DMS53 treated with DMSO at 0.1 percent for 48 hours (cell line): ENCODE measurements at regions not wholly inside any gene's neighbourhood (a gene's known extent, or its start where the extent isn't known, plus 50 kb on each side); places are given as distances from the start of the nearest gene placed in this dataset.

Source experiments
- DNase-seq: peaks from one replicate; lab custom pipeline; 2025; ENCODE audit not compliant: unreplicated experiment; lab: John Stamatoyannopoulos, UW

DNA sequence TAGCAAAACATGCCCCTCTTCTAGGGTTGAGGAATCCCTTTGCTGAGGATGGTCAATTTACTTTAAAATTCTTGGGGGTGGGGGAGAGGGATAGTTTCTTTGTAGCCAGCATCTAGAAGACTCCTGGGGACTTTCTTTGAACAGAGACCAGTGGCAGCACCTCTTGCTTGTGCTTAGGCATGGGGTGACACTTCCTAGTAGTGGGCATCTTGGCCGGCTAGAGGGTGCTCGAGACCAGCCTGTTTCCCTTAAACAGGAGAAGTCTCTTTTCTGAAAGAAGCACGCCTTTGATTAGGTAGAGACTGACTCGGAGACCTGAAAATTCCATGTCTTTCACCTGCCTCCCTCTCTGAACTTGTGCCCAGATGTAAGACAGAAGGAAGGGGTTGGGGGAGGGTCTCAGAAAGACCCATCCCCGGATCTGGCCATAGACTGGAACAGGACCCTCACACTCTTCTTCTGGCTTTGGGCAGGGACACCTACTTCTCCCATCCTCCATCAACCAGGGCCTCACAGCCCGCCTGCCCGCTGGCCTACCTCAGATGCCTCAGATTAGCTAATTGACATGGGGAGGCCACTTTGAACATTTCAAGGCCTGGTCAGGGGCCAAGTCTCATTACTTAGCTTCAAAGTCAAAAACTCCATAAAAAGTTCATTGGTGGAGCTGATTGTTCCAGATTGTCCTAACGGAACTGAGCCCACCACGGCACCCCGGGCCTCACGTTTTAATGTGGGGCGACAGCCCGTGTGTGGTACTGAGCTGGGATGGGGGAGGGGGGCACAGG, 172.2 kb downstream of the CDC5L start:
- no peak for DNase-seq

DNA sequence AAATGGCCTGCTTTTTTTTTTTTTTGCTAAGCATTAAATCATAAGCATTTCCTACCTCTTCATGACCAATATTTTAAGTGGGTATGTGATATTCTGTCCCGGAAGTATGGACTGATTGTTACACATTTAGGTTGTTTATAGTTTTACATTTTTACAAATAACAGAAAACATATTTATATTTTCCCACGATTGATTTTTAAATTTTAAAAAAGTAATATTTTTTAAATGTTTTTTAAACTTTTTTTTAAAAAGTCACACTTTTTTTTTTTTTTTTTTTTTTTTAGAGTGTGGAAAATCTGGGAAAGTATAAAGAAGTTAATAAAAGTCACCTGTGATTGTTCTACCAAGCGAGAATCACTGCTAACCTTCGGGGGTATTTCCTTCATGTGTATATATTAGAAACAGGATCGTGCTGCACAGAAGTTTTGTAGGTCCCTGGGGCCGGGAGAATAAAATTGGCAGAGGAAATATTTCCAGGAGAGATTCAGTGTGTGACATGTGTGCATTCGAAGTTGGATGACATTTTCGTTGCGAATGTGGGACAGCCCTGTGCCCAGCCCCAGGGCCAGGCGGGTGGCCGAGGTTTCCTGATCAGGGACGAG, 173.1 kb downstream of the CDC5L start:
- no peak for DNase-seq

DNA sequence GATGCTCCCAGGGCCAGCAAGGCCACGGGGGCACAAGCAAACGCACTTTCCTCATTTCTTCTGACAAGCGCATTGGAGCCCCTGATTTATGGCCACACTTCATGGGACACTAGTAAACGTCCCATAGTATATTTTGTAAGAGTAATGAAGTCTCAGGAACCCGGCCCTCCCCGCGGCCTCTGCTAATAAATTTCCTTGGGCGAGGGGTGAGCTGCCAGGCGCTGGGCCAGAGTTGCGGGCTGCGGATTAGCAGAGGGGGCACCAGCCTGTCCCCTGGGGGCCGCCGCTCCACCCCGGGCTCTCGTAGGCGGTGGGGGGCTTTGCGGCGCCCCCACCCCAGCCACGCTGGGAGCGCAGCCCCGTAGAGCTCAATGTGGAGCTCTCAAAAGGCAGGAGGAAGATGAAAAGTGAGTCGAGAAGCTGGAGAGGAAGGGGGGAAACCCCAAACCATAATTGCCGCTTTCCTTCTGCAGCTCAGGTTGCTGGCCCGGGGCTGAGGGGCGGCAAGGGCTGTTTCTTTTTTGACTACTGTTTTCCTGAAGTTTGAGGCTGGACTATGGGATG, 173.6 kb downstream of the CDC5L start:
- no peak for DNase-seq

DNA sequence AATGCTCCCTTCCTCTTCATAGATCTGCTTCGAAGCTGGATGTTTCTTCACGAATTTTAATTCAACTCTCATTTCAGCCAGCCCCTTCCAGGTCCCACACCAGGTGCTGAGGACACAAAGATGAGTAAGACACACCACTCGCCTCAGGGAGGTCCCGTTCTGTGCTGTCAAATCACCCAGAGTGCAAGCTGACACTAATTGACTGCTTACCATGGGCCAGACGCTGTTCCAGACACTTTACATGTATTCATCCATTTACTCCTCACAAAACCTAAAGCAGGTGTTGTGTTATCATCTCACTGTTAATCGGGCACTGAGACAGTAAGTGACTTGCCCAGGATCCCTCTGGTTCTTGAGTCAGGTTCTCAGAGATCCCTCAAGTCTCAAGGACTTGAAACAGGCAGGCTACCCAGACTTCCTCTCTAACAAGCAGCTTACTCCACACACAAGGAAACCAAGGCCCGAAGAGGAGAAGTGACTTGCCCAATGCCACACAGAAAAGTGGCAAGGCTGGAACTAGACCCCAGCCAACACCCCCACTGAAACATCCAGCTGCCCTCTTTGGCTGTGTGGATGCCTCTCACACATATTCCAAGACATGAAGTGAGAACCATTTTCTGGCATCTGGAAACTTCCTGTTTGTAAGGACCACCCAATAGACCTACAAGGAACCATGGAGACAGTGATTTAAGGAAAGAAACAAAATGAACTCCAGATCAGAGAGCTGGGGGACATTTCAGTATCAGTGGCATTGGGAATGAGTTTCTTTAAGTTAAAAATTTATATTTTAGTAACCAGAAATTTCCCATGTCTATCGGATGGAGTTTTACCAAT, 174.5 kb downstream of the CDC5L start:
- DNase-seq = no peak

DNA sequence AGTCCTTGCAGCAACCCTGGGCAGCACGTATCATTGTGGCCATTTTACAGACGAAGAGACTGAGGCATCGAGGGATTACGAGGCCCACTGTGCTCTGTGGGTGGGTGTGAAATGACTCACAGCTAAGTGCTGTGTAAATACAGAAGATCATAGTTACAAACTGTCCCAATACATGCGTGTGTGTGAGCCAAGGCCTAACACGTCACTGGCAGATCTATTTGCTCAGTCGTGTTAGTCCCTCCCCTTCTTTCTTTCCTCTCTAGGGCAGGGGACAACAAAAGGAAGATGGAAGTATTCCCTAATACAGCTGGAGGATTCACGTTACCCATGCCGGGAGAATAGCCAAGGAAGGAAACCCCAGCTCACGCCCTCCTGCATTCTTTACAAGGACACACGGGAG, 175.9 kb downstream of the CDC5L start:
- DNase-seq = peak; percentile 1

DNA sequence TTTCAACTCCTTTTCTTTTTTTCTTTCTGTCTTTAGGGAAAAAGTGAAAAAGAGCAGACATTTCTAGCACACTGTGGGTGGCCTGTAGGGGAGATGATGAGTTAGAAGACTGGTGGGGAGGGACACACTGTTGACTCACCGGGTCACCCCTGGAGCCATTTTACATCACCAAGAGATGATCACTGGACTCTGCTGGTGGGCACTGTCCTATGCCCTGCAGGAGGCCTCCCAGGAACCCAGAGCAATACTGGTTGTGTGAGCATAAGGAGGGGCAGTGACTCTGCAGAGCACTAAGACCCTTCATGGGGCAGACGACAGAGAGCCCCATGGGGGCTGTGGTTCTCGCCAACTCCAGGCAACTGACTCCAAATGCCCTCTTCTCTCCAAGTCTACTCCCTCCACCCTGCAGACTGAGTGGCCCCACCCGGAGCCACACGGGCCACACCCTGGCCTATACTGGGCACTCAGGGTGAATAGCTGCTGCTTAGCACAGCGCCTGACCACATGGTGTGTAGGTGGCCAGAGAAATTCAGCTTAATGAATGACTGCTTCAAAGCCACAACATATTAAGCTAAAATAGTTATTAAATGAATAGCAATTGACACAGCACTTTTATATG, 177.5 kb downstream of the CDC5L start:
- DNase-seq = no peak

DNA sequence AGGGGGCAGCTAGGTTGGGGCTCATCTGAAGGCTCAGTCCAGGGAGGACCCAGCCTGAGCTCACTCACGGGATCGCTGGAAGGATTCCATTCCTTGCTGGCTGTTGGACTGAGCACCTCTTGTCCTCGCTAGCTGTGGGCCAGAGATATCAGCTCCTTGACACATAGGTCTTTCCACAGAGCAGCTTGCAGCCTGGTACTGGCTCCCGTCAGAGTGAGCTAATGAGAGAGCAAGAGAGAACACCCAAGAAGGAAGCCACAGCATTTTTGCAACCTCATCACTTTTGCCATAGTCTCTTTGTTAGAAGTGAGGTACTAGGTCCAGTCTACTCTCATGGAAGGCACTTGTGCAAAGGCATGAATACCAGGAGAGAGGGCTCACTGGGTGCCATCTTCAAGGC, 179.9 kb downstream of the CDC5L start:
- no peak for DNase-seq

DNA sequence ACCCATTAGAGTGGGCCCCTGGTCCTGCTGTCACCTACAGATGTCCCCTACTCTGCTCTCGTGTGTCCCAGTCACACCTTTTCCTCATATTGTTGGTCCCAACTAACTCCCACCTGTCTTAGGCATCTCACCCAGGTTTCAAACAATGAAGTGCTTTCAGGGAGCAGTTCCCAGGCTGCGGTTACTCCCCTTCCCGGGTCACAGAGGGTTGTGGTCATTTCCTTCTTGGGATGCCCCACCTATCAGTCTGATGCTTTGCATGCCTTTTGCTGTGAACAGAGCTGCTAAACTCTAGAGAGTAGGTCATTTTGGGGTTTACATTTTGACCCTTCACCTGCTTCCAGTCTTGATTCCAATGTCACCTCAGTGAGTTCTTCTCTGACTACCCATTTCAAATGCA, 181.6 kb downstream of the CDC5L start:
- no peak for DNase-seq

DNA sequence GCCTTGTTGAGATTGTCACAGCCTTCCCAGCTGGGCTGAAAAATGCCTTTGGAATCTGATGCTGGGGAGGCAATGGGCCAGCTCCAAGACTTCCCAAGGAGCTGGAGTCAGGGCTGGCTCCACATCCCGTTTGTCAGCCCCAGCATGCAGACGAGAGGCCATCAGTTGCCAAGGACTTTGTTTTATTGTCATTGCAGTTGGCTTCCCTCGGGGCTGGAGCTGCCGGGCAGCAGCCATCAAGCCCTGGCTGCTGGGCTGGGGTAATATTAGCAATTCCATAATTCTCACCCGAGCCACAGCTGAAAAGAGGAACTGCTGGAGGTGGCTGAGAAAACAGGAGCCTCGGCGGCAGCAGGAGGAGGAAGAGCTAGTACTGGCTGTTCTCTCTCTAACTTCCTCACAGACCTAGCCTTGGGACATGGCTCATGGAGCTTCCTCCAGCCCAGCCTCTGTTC, 182.5 kb downstream of the CDC5L start:
- no peak for DNase-seq

DNA sequence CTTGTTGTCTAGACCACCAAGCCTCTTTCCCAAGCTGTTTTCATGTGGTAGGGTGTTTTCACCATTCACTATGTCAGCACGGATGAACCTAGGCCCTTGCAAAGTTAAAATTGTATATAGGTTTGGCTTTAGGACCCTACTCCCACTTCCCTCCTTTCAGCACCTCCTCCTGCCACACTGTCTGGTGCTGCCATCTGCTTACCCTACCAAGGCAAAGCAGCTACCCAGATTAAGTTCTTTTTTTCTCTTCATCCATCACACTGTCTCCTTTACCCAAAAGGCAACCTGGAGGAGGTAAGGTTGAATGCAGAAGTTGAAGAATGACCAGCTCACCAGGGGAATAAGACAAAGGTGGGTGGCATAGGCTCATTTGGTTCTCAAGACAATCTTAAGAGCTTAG, 184.0 kb downstream of the CDC5L start:
- no peak for DNase-seq

DNA sequence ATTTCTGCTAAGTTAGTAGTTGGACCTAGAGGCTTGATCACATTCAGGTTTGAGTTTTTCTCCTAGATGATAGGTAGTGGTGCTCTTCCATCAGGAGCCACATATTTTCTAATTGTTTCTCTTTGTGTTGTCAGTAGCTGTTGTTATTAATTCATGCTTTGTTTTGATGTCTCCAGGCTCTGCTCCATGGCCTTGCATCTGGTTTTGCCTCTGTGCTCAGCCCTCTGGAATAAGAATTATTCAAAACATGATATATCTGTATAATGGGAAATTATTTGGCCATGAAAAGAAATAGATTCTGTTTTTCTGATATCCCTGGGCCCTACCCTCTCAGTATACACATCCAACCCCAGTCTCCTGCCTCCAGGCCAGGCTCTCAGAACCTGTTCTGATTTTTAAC, 184.8 kb downstream of the CDC5L start:
- DNase-seq = no peak

DNA sequence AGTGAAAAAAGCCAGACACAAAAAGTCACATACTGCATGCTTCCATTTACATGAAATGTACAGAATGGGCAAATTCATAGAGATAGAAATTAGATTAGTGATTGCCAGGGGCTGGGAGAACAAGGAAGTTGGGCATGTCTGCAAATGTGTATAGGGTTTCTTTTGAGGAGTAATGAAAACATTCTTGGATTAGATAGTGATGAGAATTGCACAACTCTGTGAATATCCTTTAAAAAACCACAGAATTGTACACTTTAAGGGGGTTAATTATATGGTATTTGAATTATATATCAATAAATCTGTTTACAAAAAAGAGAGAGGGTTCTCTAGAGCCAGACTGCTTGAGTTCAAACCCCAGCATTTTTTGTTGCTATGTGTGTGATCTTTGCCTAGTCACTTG, 188.1 kb downstream of the CDC5L start:
- DNase-seq = no peak

DNA sequence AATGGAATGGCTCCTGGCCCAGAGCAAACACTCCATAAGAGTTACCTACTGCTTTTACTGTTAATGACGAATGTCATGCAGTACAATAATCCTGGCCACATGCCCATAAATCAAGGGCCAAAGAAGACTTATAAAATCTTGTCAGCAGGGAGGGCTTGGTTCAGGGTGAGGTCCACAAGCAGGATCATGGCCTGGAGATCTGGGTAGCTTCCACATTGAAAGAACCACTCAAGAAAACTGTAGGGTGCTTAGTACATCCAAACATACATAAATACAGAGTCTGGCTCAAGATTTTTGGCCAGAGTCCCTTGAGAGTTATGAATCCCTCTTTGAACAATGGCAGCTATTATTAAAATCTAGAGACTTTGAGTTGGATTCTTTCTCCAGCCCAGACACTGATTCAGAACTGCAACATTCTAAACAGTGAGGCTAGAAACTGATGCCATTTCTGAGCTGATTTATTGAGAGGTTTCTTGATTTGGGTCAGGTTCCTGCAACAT, 188.7 kb downstream of the CDC5L start:
- DNase-seq = no peak

DNA sequence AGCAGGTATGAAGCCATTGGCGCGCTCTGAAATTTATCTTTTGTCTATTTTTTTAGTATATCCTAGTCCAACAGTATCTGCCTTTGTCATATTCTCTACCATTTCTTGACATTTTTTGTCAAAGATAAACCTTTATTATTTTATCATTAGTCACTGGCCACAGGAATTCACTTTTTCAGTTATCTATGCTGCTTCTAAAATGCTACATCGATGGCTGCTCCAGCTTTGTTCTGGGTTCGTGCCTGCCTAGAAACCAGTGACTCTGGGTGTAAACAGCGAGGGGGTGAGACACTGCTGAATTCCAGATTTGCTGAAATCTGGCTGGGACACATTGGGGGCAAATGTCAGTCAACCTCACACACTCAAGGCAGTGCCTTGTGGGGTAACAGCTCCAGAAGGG, 193.4 kb downstream of the CDC5L start:
- no peak for DNase-seq

DNA sequence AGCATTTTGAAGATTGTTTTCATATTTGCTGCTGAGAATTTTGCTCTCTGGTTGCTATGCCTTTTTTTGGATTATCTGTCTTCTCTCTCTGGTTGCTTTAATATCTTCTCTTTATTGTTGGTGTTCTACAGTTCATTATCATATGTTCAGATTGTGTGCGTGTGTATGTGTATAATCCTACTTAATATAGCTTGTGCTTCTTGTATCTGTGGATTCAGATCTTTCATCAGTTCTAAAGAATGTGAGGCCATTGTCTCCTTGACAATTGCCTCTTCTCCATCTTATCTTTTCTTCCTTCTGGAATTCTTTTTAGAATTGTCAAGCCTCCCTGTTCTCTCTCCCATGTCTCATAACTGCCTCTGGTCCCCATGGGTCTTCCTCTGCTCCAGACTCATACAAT, 195.4 kb downstream of the CDC5L start:
- DNase-seq = no peak

DNA sequence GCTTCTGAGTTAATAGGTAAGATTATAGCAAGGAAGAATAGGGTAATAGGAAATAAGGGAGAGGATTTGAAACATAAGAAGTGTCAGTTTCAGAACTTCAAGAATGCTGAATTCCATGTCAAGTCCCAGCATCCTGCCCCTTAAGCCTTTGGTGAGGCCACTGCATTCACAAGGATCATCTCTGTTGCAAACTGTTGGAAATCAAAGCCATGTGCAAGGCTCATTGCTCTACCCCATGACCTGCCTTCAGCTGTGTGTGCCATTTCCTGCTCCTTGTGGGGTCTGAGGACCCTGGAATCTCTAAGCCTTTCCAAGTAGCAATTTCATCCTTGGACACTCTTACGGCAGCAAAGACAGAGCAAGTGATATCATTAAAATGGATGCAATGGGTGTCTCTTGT, 203.0 kb downstream of the CDC5L start:
- DNase-seq = no peak

DNA sequence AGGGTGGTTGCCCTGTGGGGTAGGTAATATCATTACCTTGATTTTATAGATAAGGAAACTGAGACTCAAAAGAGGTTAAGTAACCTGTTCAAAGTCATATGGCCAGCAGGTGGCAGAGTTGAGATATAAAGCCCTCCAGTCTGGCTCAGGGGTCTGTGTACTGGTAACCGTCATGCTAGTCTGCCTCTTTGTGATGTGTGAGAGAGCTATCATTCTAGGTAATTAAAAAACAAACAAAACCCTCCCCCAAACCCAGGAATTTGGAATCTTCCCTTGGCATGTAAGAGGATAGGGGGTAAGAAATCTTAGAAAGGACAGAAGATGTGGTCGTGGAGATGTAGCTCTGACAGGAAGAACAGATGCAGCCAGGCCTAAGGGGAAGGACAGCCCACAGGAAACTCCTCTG, 206.0 kb downstream of the CDC5L start:
- peak; percentile 16 for DNase-seq

DNA sequence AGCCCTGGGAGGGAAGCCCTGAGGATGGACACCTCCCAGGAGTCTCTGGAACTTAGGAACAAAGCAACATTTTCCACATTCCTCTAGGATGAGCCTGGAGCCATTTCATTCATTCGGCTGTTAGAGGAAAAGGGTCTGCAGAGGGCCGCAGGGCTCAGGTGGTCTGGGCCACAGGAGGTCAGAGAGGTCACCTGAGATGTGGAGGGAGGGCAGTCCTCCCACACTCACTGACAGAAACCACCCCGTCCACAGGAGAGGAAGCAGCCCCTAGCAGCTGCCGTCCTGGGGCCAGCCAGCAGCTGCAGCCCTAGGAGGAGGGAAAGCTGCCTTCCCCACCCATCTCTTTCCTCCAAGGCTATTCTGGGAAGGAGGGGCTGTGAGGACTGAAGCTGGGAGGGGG, 207.0 kb downstream of the CDC5L start:
- no peak for DNase-seq

DNA sequence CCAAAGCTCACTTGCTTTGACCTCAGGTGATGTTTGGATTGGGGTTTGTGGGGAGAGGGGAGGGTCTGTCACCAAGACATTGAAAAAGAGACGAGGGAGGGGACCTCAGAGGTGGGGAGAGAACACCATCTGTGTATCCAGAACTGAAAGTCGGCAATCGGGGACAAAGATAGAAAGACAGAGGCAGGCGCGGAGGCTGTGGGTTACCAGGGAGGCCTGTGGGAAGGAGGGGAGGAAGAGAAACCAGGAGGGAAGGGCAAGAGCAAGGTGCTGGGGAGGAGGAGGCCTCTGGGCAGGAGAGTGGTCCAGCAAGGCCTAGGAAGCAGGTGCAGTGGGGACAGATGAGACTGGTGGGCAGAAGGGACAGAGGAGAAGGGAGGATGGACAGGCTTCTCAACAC, 211.2 kb downstream of the CDC5L start:
- no peak for DNase-seq

DNA sequence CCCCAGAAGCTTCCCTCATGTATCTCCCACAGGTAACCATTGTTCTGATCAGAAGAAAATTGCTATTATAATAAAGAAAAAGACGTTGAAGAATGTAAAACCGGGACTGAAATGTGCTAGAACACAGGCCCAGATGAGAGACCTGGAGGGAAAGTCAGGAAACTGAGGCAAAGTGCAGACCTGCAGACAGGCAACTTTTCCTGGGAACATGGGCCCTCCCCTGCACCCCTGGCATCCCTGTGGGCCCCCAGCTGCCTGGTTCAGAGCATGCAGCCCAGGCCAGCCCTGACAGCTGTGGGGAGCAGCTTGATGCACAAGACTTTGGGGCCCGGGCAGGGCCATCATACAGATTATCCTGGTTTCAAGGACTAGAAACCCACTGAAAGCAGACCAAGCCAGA, 212.2 kb downstream of the CDC5L start:
- no peak for DNase-seq

DNA sequence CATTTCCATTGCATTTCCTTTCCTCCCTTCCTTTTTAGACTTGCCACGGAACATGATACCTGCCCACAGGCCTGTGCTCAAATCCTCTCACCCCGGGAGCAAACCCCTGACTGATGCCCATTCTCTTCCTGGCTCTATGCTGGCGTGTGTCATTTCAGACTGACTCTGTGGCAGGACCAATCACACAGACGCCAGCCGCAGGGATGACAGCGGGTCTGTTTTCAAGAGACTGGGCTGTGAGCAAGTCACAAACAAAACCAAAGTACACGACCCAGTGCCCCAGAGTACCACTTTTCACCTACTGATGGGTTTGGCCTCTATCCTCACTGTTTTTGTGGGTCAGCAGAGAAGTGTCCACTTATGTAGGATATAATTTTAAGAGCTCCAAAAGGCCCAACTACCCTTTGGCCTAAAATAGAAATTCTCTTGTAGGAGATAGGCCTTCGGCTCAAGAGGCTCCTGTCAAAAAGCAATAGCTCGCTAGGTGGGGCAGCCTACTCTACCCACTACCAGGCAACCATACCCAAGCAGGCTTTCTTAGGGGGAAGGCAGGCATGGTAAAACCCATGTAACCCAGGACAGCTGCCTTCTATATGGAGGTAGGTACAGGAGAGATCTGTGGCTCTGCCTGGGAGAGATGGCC, 215.7 kb downstream of the CDC5L start:
- no peak for DNase-seq
